ENCODE measurements at regions not wholly inside any gene's neighbourhood (a gene's known extent, or its start where the extent isn't known, plus 50 kb on each side); places are given as distances from the start of the nearest gene placed in this dataset.
"Not testable (repeated sequence)": the region's sequence is repeated elsewhere in the genome, so short reads cannot be mapped to it uniquely, and the experiment has no call there.

DNA sequence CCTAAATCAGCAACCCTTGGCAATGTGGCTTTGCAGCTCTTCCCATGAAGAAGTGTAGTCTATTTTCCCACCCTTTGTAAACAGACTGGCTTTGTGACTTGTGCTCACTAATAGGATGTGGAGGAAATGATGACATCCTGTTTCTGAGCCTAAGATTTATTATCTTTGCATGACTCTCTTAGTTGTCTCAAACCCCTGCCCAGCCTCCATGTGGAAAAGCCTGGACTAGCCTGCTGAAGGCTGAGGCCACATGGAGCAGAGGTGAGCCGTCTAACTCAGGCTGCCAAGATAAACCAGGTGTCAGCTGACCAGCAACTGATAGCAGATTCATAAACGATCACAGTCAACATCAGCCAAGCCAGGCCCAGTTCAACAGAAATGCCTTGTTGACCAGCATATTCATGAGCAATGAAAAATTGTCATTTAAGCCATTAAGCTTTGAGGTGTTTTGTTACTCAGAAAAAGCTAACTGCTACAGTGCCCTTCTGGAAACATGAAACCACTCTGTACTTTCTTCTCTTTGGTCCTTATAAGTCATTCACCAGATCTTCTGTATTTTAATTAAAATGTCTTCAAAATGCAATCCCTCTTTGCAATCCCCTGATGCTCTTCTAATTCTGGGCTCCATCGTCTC is 586.3 kb upstream of the ANKRD30A start:
- DNase-seq (ENCODE audit: low read depth), result no peak
- TF ChIP-seq, protein P1, sequence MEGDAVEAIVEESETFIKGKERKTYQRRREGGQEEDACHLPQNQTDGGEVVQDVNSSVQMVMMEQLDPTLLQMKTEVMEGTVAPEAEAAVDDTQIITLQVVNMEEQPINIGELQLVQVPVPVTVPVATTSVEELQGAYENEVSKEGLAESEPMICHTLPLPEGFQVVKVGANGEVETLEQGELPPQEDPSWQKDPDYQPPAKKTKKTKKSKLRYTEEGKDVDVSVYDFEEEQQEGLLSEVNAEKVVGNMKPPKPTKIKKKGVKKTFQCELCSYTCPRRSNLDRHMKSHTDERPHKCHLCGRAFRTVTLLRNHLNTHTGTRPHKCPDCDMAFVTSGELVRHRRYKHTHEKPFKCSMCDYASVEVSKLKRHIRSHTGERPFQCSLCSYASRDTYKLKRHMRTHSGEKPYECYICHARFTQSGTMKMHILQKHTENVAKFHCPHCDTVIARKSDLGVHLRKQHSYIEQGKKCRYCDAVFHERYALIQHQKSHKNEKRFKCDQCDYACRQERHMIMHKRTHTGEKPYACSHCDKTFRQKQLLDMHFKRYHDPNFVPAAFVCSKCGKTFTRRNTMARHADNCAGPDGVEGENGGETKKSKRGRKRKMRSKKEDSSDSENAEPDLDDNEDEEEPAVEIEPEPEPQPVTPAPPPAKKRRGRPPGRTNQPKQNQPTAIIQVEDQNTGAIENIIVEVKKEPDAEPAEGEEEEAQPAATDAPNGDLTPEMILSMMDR (conservative IDR thresholded peaks at IDR 0.05; ENCODE audit: low read depth, low read length), result no peak
- no peak overlapping the region for H3K4me3 ChIP-seq (ENCODE audit: low read depth, low read length)

DNA sequence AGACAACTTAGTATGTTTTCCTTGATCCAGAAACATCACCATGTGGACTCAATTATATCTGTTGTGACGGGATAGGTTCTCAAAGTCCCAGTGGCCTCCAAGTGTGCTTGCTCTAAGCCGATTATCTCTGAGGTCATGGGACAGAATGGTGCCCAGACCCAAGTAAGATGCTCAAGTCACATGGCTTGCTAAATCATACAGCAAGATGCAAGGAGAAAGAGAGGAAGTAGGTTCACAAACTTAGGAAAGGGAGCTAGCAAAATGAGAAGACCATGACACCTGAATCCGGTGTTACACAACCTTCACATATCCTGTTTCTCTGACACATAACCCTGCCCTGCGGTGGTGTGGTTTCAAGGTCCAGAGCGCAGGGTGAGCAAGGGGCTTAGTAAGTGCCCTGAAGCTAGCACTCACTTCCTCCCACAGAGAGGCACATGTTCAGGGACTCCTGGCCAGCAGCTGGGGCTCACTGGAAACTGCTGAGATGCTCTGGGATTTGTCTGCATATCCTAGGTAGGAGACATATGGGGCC is 590.9 kb upstream of the ANKRD30A start:
- H3K4me3 ChIP-seq (ENCODE audit: low read depth, low read length), result no peak overlapping the region
- DNase-seq (ENCODE audit: low read depth), result peak; percentile 94
- TF ChIP-seq, protein P1 (conservative IDR thresholded peaks at IDR 0.05; ENCODE audit: low read depth, low read length), result no peak

DNA sequence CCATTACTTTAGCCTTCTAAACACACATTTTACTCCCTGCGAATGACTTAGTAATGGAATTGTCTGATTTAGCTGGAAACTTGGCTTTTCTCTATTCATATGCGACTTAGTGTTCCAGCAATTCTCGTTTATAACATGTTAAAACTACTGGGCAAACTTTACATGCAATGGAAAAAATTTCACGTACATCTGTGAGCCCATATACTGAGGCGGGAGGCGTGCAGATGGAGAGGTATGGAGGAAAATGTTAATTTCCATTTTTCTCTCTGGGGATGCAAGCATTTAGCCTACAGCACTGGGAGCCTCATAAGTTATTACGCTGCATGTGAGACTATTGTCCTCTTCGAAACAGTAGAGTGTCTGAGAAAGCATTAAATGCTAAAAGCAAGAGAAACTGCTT is 591.5 kb upstream of the ANKRD30A start:
- no peak overlapping the region for H3K4me3 ChIP-seq (ENCODE audit: low read depth, low read length)
- TF ChIP-seq, protein P1 (conservative IDR thresholded peaks at IDR 0.05; ENCODE audit: low read depth, low read length), result no peak
- no peak for DNase-seq (ENCODE audit: low read depth)

DNA sequence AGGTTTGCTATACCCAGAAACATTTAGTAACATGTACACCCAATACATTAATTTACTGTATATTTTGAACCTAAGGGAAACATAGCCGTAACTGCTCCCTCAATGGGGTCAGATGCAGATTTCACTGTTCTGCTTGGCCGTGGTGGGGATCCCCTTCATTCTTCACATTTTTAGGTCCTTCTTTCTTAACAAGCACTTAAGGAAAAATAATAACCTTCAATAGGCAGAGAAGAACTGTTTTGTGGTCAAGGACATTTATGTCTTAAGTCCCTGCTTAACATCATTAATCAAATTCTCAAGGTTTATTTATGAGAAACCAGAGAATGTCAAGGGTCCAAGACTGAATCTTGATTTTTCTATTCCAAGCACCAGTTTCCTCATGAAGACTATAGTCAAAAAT is 592.1 kb upstream of the ANKRD30A start:
- DNase-seq (ENCODE audit: low read depth), result no peak
- no peak overlapping the region for H3K4me3 ChIP-seq (ENCODE audit: low read depth, low read length)
- TF ChIP-seq, protein P1 (conservative IDR thresholded peaks at IDR 0.05; ENCODE audit: low read depth, low read length), result no peak

DNA sequence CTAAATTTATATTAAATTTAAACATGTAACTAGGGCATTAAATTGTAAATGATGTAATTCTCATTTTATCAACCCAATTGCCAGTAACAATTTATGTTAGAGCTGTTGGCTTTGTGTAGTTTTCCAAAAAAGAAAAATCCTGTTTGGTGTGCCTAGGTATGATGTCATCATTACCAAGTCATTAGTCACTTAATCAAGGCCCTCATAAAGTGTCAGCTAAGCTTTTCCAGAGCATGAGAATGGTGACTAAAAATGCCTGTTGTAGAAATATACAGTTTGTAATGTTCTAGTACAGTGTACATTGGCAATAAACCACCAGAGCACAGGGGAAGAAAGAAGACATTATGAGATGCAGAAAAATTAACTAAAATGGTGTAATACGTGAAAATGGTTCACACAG is 593.8 kb upstream of the ANKRD30A start:
- no peak overlapping the region for H3K4me3 ChIP-seq (ENCODE audit: low read depth, low read length)
- TF ChIP-seq, protein P1 (conservative IDR thresholded peaks at IDR 0.05; ENCODE audit: low read depth, low read length), result no peak
- no peak for DNase-seq (ENCODE audit: low read depth)

DNA sequence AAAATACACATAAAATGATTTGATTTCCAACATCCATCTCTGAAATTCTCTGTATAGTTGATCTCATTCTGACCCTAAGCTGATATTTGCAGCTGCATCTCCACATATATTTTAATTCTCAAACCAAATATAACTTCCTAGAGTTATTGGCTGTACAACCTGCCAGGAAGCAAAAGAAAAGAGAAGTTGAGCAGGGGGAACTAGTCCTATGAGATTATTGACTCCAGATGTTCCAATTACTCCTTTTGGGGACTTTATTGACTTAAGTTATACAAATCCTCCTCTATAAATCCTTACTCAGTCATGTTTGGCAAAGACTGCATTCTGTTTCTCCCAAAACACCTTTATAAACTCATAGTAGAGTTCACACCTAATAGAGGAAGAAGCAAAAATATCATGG is 599.4 kb upstream of the ANKRD30A start:
- TF ChIP-seq, protein P1 (conservative IDR thresholded peaks at IDR 0.05; ENCODE audit: low read depth, low read length), result no peak
- DNase-seq (ENCODE audit: low read depth), result no peak
- no peak overlapping the region for H3K4me3 ChIP-seq (ENCODE audit: low read depth, low read length)

DNA sequence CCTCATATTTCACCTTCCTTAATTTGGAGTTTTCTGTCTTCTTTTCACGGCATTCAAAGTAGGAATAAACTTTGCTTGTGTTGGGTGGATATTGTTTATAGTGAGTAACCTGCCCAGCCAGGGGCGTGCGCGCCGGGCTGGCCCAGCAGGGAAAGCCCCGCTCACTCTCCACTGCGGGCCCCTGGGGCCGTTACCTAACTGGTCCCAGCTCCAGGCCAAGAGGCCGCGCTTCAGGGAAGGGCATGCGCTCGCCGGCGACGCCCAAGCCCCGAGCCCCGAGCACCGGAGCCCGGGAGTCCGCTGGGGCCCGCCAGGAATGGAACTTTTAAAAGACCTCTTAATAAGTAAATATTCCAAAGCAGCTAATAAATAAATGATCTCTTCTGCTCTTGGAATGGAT is 601.3 kb upstream of the ANKRD30A start:
- not testable (repeated sequence) for DNase-seq (ENCODE audit: low read depth)

More for the DNA sequence above, 601.3 kb upstream of the ANKRD30A start:
- H3K4me3 ChIP-seq (ENCODE audit: low read depth, low read length), result not testable (repeated sequence)
